H7 (cell line): ENCODE measurements at regions not wholly inside any gene's neighbourhood (a gene's known extent, or its start where the extent isn't known, plus 50 kb on each side); places are given as distances from the start of the nearest gene placed in this dataset.

Source experiments
- DNase-seq: peaks from one replicate; pipeline ENCODE4 v3.0.0; 2012
- H3K27me3 ChIP-seq: 2 replicates; pipeline ENCODE4 v1.6.0; 2011; ENCODE audit warnings: mild to moderate bottlenecking, low read length; ENCODE audit not compliant: control insufficient read depth, insufficient read depth
- H3K36me3 ChIP-seq: replicated peaks from 2 replicates; pipeline ENCODE4 v1.5.1; 2011; ENCODE audit warnings: low read length; ENCODE audit not compliant: control insufficient read depth, insufficient read depth
- H3K4me3 ChIP-seq: 2 replicates; pipeline ENCODE4 v1.5.1; 2011; ENCODE audit warnings: low read depth, mild to moderate bottlenecking, control low read depth, low read length, moderate library complexity; ENCODE audit not compliant: insufficient read depth

- DNase-seq, result no peak
- Histone ChIP-seq H3K36me3 (no peaks in the 10 kb centered on the region), H3K27me3 (no peaks in the 10 kb centered on the region), H3K4me3 (no peak overlapping the region)
These were observed 79.6 kb upstream of the SORCS1 start for GRCh38 chr10:107244122-107244521.

DNA sequence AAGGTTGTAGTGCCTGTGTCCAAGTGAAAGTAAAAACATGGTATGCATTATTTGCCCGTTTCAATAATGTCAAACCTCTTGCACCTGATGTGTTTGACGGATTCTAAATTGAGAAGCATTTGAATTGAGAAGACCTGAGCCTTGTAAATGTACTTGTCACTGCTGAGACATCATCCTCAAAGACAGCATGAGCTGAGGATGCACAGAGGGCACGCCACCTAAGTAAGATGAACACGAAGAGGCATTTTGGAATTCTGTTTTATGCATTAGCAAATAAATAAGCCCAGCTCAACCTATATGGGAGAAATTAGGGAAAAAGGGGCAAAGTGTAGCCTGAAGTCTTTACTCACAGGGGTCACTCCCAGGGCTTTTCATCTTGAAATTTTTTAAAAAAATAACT, 73.8 kb upstream of the SORCS1 start:
- no peak for DNase-seq
- Histone ChIP-seq H3K27me3 (no peaks in the 10 kb centered on the region), H3K36me3 (no peaks in the 10 kb centered on the region), H3K4me3 (no peak overlapping the region)

GRCh38 chr10:107232013-107232412, 67.5 kb upstream of the SORCS1 start:
- H3K27me3 ChIP-seq, result no peaks in the 10 kb centered on the region
- no peak for DNase-seq
- H3K4me3 ChIP-seq, result no peak overlapping the region
- no peaks in the 10 kb centered on the region for H3K36me3 ChIP-seq

- H3K27me3 ChIP-seq, result no peaks in the 10 kb centered on the region
- no peak for DNase-seq
These were observed 66.4 kb upstream of the SORCS1 start for GRCh38 chr10:107230887-107231286.

DNA sequence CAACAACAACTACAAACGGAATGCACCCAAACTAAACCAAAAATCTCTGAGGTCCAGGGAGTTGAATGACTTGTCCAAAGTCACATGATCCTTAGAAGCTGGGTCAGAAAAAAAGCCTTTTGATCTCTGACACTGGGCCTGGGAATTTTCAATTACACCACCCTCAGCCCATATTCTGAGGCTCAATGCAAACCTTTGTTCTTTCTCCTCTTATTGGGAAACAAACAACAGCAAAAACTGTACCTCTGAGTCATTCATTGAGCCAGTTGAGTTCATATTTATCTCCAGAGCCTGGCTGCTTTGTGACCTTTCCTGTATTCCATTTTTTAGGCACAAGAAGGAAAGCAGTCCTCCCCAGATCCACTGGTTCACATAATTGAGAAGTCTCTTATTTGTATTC, 51.2 kb upstream of the SORCS1 start:
- DNase-seq, result no peak
- H3K4me3 ChIP-seq, result no peak overlapping the region
- H3K36me3 ChIP-seq, result no peaks in the 10 kb centered on the region
- no peaks in the 10 kb centered on the region for H3K27me3 ChIP-seq

More at GRCh38 chr10:107230887-107231286, 66.4 kb upstream of the SORCS1 start:
- Histone ChIP-seq H3K36me3 (no peaks in the 10 kb centered on the region), H3K4me3 (no peak overlapping the region)
